H1 (cell line): ENCODE measurements at regions not wholly inside any gene's neighbourhood (a gene's known extent, or its start where the extent isn't known, plus 50 kb on each side); places are given as distances from the start of the nearest gene placed in this dataset.

Experiments used
- CTCF ChIA-PET: fragments of 300-600 bp; sonication (Branson Sonifier 250); formaldehyde crosslinking; loops from one replicate; lab custom pipeline; 2021; ENCODE audit not compliant: partially characterized antibody; lab: Charles Lee
- POLR2A ChIA-PET: fragments of 300-600 bp; sonication (Branson Sonifier 250); formaldehyde crosslinking; loops from one replicate; lab custom pipeline; 2021; ENCODE audit warnings: inconsistent platforms; ENCODE audit not compliant: partially characterized antibody; lab: Charles Lee
- DNase-seq, 2 experiments: peaks; one replicate each; pipeline versions ENCODE4 v3.0.0 to v3.0.0-alpha.2; 2010 to 2022; ENCODE audit warnings: low spot score in 2 of 2, low read depth in 1 of 2, mixed read lengths in 1 of 2
- FAIRE-seq: peaks from 2 replicates; lab custom pipeline; 2011; peaks lifted over from hg19 to GRCh38; lab: Jason Lieb, UNC
- H2AFZ ChIP-seq: 2 replicates; pipeline ENCODE4 v1.8.1; 2012; ENCODE audit warnings: low read length, inconsistent platforms
- H2AK5ac ChIP-seq: 2 replicates; pipeline ENCODE4 v1.6.1; 2013; ENCODE audit warnings: low read depth, low read length
- H2BK120ac ChIP-seq: replicated peaks from 2 replicates; pipeline ENCODE3; 2013; ENCODE audit warnings: low read depth, low read length, inconsistent platforms
- H2BK12ac ChIP-seq: 2 replicates; pipeline ENCODE4 v1.6.1; 2013; ENCODE audit warnings: low read depth, low read length
- H2BK15ac ChIP-seq: 2 replicates; pipeline ENCODE4 v1.6.1; 2013; ENCODE audit warnings: low read length
- H2BK20ac ChIP-seq: 2 replicates; pipeline ENCODE4 v1.6.1; 2013; ENCODE audit warnings: low read length
- H2BK5ac ChIP-seq: 2 replicates; pipeline ENCODE4 v1.6.1; 2013; ENCODE audit warnings: low read depth, low read length
- H3K14ac ChIP-seq: 2 replicates; pipeline ENCODE4 v1.6.1; 2013; ENCODE audit warnings: inconsistent platforms; ENCODE audit not compliant: insufficient read length
- H3K18ac ChIP-seq: 2 replicates; pipeline ENCODE4 v1.6.1; 2013; ENCODE audit warnings: low read length; ENCODE audit errors: extremely low read depth
- H3K23ac ChIP-seq: 2 replicates; pipeline ENCODE4 v1.6.1; 2013; ENCODE audit warnings: inconsistent platforms; ENCODE audit not compliant: insufficient read length
- H3K23me2 ChIP-seq: 2 replicates; pipeline ENCODE4 v1.6.1; 2013; ENCODE audit warnings: low read depth, low read length
- H3K27ac ChIP-seq: 2 replicates; pipeline ENCODE4 v1.6.1; 2011; ENCODE audit warnings: low read depth, low read length, inconsistent platforms
- H3K27me3 ChIP-seq, 4 experiments: replicated peaks in 1 of 4; 1 replicate in 1 of 4; 2 replicates in 3 of 4; pipeline versions ENCODE4 v1.6.1 to v1.8.1; 2011 to 2013; ENCODE audit warnings: low read length in 3 of 4, mild to moderate bottlenecking in 3 of 4, inconsistent platforms in 2 of 4, mixed read lengths in 2 of 4, moderate library complexity in 1 of 4; ENCODE audit not compliant: control insufficient read depth in 3 of 4, insufficient read depth in 3 of 4; ENCODE audit errors: extremely low read depth in 1 of 4
- H3K36me3 ChIP-seq, 4 experiments: 2 replicates each; pipeline versions ENCODE4 v1.6.1 to v1.8.1; 2011 to 2013; ENCODE audit warnings: mild to moderate bottlenecking in 4 of 4, low read length in 3 of 4, moderate library complexity in 2 of 4, control low read depth in 1 of 4, inconsistent platforms in 1 of 4; ENCODE audit not compliant: insufficient read depth in 4 of 4, control insufficient read depth in 2 of 4
- H3K4ac ChIP-seq: replicated peaks from 2 replicates; pipeline ENCODE3; 2013; ENCODE audit warnings: low read length, low read depth, mixed read lengths, inconsistent platforms; ENCODE audit not compliant: insufficient read length
- H3K4me1 ChIP-seq, 4 experiments: replicated peaks in 1 of 4; 1 replicate in 1 of 4; 2 replicates in 3 of 4; pipeline versions ENCODE4 v1.6.1 to v1.8.1; 2011 to 2013; ENCODE audit warnings: low read length in 3 of 4, inconsistent platforms in 2 of 4, mixed read lengths in 1 of 4; ENCODE audit not compliant: insufficient read depth in 4 of 4, control insufficient read depth in 3 of 4
- H3K4me2 ChIP-seq, 2 experiments: 2 replicates each; pipeline versions ENCODE4 v1.6.1 to v1.8.1; 2011 to 2013; ENCODE audit warnings: low read depth in 2 of 2, low read length in 2 of 2, control low read depth in 1 of 2, inconsistent platforms in 1 of 2, mild to moderate bottlenecking in 1 of 2; ENCODE audit not compliant: insufficient read depth in 1 of 2
- H3K4me3 ChIP-seq, 4 experiments: fragments of 200-600, 300-600 bp in 1 of 4; sonication (generic), shearing (Covaris generic), sonication (Bioruptor Twin) in 1 of 4; 2 replicates each; pipeline versions ENCODE4 v1.5.1 to v1.8.1; 2011 to 2016; ENCODE audit warnings: low read length in 4 of 4, low read depth in 3 of 4, control low read depth in 2 of 4, inconsistent platforms in 2 of 4, mild to moderate bottlenecking in 2 of 4, mixed read lengths in 1 of 4, moderate library complexity in 1 of 4; ENCODE audit not compliant: insufficient read depth in 2 of 4; ENCODE audit errors: extremely low read depth in 1 of 4
- H3K56ac ChIP-seq: replicated peaks from 2 replicates; pipeline ENCODE3; 2013; ENCODE audit warnings: low read depth, mild to moderate bottlenecking, mixed read lengths, low read length, inconsistent platforms; ENCODE audit not compliant: insufficient read length
- H3K79me1 ChIP-seq: 2 replicates; pipeline ENCODE4 v1.6.1; 2013; ENCODE audit warnings: low read depth, low read length, control low read depth
- H3K79me2 ChIP-seq, 2 experiments: 2 replicates each; pipeline versions ENCODE4 v1.6.1 to v1.8.1; 2012 to 2013; ENCODE audit warnings: low read length in 2 of 2, mild to moderate bottlenecking in 2 of 2, inconsistent platforms in 1 of 2; ENCODE audit not compliant: insufficient read depth in 2 of 2, control insufficient read depth in 1 of 2
- H3K9ac ChIP-seq, 4 experiments: replicated peaks in 1 of 4; 1 replicate in 1 of 4; 2 replicates in 3 of 4; pipeline versions ENCODE4 v1.6.1 to v1.8.1; 2011 to 2013; ENCODE audit warnings: low read depth in 3 of 4, low read length in 3 of 4, control low read depth in 2 of 4, mild to moderate bottlenecking in 2 of 4, moderate library complexity in 2 of 4, inconsistent platforms in 1 of 4; ENCODE audit errors: extremely low read depth in 1 of 4
- H3K9me3 ChIP-seq, 2 experiments: 2 replicates each; pipeline versions ENCODE4 v1.6.1 to v1.8.1; 2012 to 2013; ENCODE audit warnings: mild to moderate bottlenecking in 2 of 2, moderate library complexity in 2 of 2, control low read depth in 1 of 2, inconsistent platforms in 1 of 2, low read depth in 1 of 2, low read length in 1 of 2, mixed read lengths in 1 of 2; ENCODE audit not compliant: insufficient read depth in 2 of 2
- H4K20me1 ChIP-seq, 2 experiments: replicated peaks in 1 of 2; 2 replicates each; pipeline versions ENCODE3 to v1.8.1; 2011 to 2013; ENCODE audit warnings: inconsistent platforms in 2 of 2, low read length in 2 of 2, mild to moderate bottlenecking in 1 of 2; ENCODE audit not compliant: insufficient read depth in 2 of 2, control insufficient read depth in 1 of 2
- H4K5ac ChIP-seq: 2 replicates; pipeline ENCODE4 v1.6.1; 2013; ENCODE audit warnings: low read length, low read depth, mixed read lengths, inconsistent platforms; ENCODE audit not compliant: insufficient read length
- H4K8ac ChIP-seq: 2 replicates; pipeline ENCODE4 v1.8.0; 2013; ENCODE audit warnings: mild to moderate bottlenecking, moderate library complexity, low read length, inconsistent platforms; ENCODE audit not compliant: insufficient read depth; ENCODE audit errors: extremely low read depth
- H4K91ac ChIP-seq: replicated peaks from 2 replicates; pipeline ENCODE3; 2013; ENCODE audit warnings: low read length, mixed read lengths, inconsistent platforms; ENCODE audit not compliant: insufficient read length
- SIRT6 ChIP-seq: IDR thresholded peaks from one replicate; pipeline ENCODE4 v1.7.1; 2012; ENCODE audit warnings: low read length, inconsistent platforms
- TCF12 ChIP-seq: IDR thresholded peaks from 2 replicates; pipeline ENCODE4 v1.6.1; 2011; ENCODE audit warnings: low read depth, mild to moderate bottlenecking, low read length
- WGBS, 2 experiments: shearing (Covaris generic) in 1 of 2; methylation state at CpG; one replicate each; pipeline versions ENCODE4 v1.1.6 to v1.1.7; 2013 to 2015; ENCODE audit warnings: low lambda C conversion rate in 2 of 2, mixed read lengths in 2 of 2, inconsistent platforms in 1 of 2, low coverage in 1 of 2, missing lambda C conversion rate in 1 of 2; ENCODE audit not compliant: insufficient replicate concordance in 2 of 2, insufficient coverage in 1 of 2, insufficient read length in 1 of 2; ENCODE audit errors: extremely low coverage in 1 of 2, missing lambda C conversion rate in 1 of 2; 5-methylcytosine and 5-hydroxymethylcytosine counted together

- no peaks in the 10 kb centered on the region for H3K4me1 ChIP-seq
- DNase-seq (no peak), FAIRE-seq (no peak)
- no peak overlapping the region for H3K9ac ChIP-seq
- H2BK120ac ChIP-seq = no peak overlapping the region
- no peak overlapping the region for H2BK15ac ChIP-seq
- H3K18ac ChIP-seq = no peak overlapping the region
- H4K5ac ChIP-seq = no peak overlapping the region
- H3K23ac ChIP-seq = no peak overlapping the region
- H3K27ac ChIP-seq = no peak overlapping the region
- TF ChIP-seq TCF12 = no peak
- no peak for TF ChIP-seq SIRT6
- no peak overlapping the region for H4K8ac ChIP-seq
- H3K36me3 ChIP-seq = no peaks in the 10 kb centered on the region
- POLR2A ChIA-PET = no interaction called here
- no peaks in the 10 kb centered on the region for H4K20me1 ChIP-seq
- H3K79me1 ChIP-seq = no peaks in the 10 kb centered on the region
- H3K79me2 ChIP-seq = no peaks in the 10 kb centered on the region
- H2BK20ac ChIP-seq = no peak overlapping the region
- H3K4ac ChIP-seq = no peak overlapping the region
- no peak overlapping the region for H2AFZ ChIP-seq
- H3K9me3 ChIP-seq = peaks cover 58 to 88% of the 10 kb centered on the region in 2 experiments
- H4K91ac ChIP-seq = no peak overlapping the region
- no peak overlapping the region for H3K4me3 ChIP-seq
- H3K56ac ChIP-seq = no peak overlapping the region
- no peak overlapping the region for H2AK5ac ChIP-seq
- no peaks in the 10 kb centered on the region for H3K27me3 ChIP-seq
- H2BK12ac ChIP-seq = no peak overlapping the region
- CTCF ChIA-PET = no interaction called here
- H3K4me2 ChIP-seq = no peak overlapping the region
- 65% methylated on average over 8 of the region's 8 CpGs; no CpG with 5 or more reads in 1 of the 2 experiments for WGBS, 2 experiments
- H2BK5ac ChIP-seq = no peak overlapping the region
- no peak overlapping the region for H3K14ac ChIP-seq
- H3K23me2 ChIP-seq = no peaks in the 10 kb centered on the region
These were observed 182.9 kb downstream of the SOD2 start for GRCh38 chr6:159510141-159510540.
